ENCODE measurements at regions not wholly inside any gene's neighbourhood (a gene's known extent, or its start where the extent isn't known, plus 50 kb on each side); places are given as distances from the start of the nearest gene placed in this dataset.

DNA sequence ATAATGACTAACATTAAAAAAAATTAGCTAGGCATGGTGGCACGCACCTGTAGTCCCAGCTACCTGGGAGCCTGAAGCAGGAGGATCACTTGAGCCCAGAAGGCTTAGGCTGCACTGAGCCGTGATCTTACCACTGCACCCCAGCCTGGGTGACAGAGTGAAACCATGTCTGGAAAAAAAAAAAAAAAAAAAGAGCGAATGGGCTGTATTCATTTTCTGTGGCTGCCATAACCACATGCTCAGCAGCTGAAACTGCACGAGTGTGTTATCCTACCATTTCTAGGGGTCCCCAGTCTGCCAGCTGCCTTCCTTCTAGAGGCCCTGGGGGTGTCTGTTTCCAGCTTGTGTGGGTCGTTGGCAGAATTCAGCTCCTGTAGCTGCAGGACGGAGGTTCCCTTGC is 247.8 kb downstream of the EIPR1 start:
- in situ Hi-C loops (cut with MboI) = no loop called here
- no peaks in the 10 kb centered on the region for H3K9me1 ChIP-seq (ENCODE audit: control insufficient read depth, insufficient read depth, low read length)
- ChIA-PET POLR2A (interaction anchor here (0.9 kb wide), 1 partner anchor 12 kb away, joined by 3 read pairs; no protein-coding TSS in a partner anchor), CTCF (ENCODE audit: low intra/inter-chr PET ratio) (no interaction called here)
- H3K9me3 ChIP-seq (replicated peaks; ENCODE audit: control insufficient read depth, insufficient read depth, low read depth, low read length) = no peaks in the 10 kb centered on the region; the same call in 1 of the 2 replicates
- H3K79me2 ChIP-seq (ENCODE audit: control insufficient read depth, insufficient read depth, low read length) = no peaks in the 10 kb centered on the region
- no peak overlapping the region for H3K4me2 ChIP-seq (ENCODE audit: insufficient read depth, low read length)
- intact Hi-C loops (cut with micrococcal nuclease) = no loop called here
- H3K27me3 ChIP-seq (ENCODE audit: control insufficient read depth in 2 of 2, insufficient read depth in 2 of 2, low read length in 2 of 2) = peaks cover 32 to 75% of the 10 kb centered on the region in 2 experiments; a peak in 4 of 5 replicates
- no peak overlapping the region for H3K9ac ChIP-seq (ENCODE audit: insufficient read depth in 1 of 2, low read depth in 2 of 2, low read length in 2 of 2)
- H4K20me1 ChIP-seq (replicated peaks; ENCODE audit: control insufficient read depth, insufficient read depth, low read length) = no peaks in the 10 kb centered on the region
- no TSS peak for BruUV-seq (replicated peaks)
- H3K27ac ChIP-seq (ENCODE audit: extremely low read depth, low read depth, low read length) = no peak overlapping the region
- no peak overlapping the region for H3K4me3 ChIP-seq
- H2AFZ ChIP-seq (ENCODE audit: low read depth, low read length) = no peak overlapping the region
- TF ChIP-seq DDX20 (tag; IDR thresholded peaks at IDR 0.05; ENCODE audit: low read depth) (no peak), SMC3 (conservative IDR thresholded peaks at IDR 0.05; ENCODE audit: insufficient read depth, low read depth, low read length) (no peak), ATF1 (CRISPR knock-in tag; IDR thresholded peaks at IDR 0.05) (no peak), ATF1 (tag; IDR thresholded peaks at IDR 0.05) (no peak), PHB (CRISPR knock-in tag; IDR thresholded peaks at IDR 0.05) (no peak), GTF2F1 (IDR thresholded peaks at IDR 0.05; ENCODE audit: low read depth, low read length) (no peak), ZNF75A (CRISPR knock-in tag; IDR thresholded peaks at IDR 0.05) (no peak), POU5F1 (IDR thresholded peaks at IDR 0.05; ENCODE audit: borderline replicate concordance, low read depth, low read length, partially characterized antibody) (no peak), LARP7 (IDR thresholded peaks at IDR 0.05) (no peak), ZNF174 (CRISPR knock-in tag; IDR thresholded peaks at IDR 0.05) (no peak), JUND (IDR thresholded peaks at IDR 0.05; ENCODE audit: borderline replicate concordance, low read depth, low read length) (no peak), JUND (tag; IDR thresholded peaks at IDR 0.05; ENCODE audit: borderline replicate concordance, low read depth, low read length) (no peak), FOSL1 (tag; conservative IDR thresholded peaks at IDR 0.05) (no peak), KAT2B (IDR thresholded peaks at IDR 0.05; ENCODE audit: low read depth, low read length) (no peak), BRD4 (IDR thresholded peaks at IDR 0.05) (no peak), ZNF436 (CRISPR knock-in tag; IDR thresholded peaks at IDR 0.05) (no peak), HCFC1 (IDR thresholded peaks at IDR 0.05; ENCODE audit: low read depth, low read length) (no peak)
- TF ChIP-seq, protein P1, sequence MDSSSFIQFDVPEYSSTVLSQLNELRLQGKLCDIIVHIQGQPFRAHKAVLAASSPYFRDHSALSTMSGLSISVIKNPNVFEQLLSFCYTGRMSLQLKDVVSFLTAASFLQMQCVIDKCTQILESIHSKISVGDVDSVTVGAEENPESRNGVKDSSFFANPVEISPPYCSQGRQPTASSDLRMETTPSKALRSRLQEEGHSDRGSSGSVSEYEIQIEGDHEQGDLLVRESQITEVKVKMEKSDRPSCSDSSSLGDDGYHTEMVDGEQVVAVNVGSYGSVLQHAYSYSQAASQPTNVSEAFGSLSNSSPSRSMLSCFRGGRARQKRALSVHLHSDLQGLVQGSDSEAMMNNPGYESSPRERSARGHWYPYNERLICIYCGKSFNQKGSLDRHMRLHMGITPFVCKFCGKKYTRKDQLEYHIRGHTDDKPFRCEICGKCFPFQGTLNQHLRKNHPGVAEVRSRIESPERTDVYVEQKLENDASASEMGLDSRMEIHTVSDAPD (CRISPR knock-in tag; IDR thresholded peaks at IDR 0.05) = no peak
- TF ChIP-seq, protein P2, sequence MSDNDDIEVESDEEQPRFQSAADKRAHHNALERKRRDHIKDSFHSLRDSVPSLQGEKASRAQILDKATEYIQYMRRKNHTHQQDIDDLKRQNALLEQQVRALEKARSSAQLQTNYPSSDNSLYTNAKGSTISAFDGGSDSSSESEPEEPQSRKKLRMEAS (CRISPR knock-in tag; IDR thresholded peaks at IDR 0.05) = no peak
- TF ChIP-seq, protein P3, sequence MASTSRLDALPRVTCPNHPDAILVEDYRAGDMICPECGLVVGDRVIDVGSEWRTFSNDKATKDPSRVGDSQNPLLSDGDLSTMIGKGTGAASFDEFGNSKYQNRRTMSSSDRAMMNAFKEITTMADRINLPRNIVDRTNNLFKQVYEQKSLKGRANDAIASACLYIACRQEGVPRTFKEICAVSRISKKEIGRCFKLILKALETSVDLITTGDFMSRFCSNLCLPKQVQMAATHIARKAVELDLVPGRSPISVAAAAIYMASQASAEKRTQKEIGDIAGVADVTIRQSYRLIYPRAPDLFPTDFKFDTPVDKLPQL (IDR thresholded peaks at IDR 0.05; ENCODE audit: extremely low read depth, insufficient read length) = no peak
- FAIRE-seq = no peak
- no peak for DNase-seq (ENCODE audit: extremely low read depth in 1 of 4, low spot score in 3 of 4)
- ATAC-seq = no peak
- 0 out of 5 replicates have a peak, but pooled peaks cover 0 to 2% of the 10 kb centered on the region in 2 experiments for H3K4me1 ChIP-seq (replicated peaks in 1 of 2; ENCODE audit: control insufficient read depth in 2 of 2, insufficient read depth in 2 of 2, low read length in 2 of 2)
- 0% methylated on average over 4 of the region's 6 CpGs for WGBS (ENCODE audit: insufficient coverage, low coverage, missing lambda C conversion rate)
- H3K36me3 ChIP-seq (ENCODE audit: control insufficient read depth, insufficient read depth, low read length) = no peaks in the 10 kb centered on the region

Data from K562 (cell line).